C4-2B (cell line): ENCODE measurements at regions not wholly inside any gene's neighbourhood (a gene's known extent, or its start where the extent isn't known, plus 50 kb on each side); places are given as distances from the start of the nearest gene placed in this dataset.

ENCODE experiments used
- H3K27ac ChIP-seq: fragments of 450-650 bp; 2 replicates; pipeline ENCODE4 v1.5.1; 2017
- CTCF ChIP-seq: fragments of 450-650 bp; conservative IDR thresholded peaks from 2 replicates; pipeline ENCODE4 v1.5.1; 2017; ENCODE audit warnings: mild to moderate bottlenecking
- ZFX ChIP-seq: fragments of 450-650 bp; IDR thresholded peaks from 2 replicates; pipeline ENCODE4 v1.6.1; 2017

GRCh38 chr14:38442208-38442607 lies 186.3 kb upstream of the CLEC14A start:
- no peak overlapping the region for H3K27ac ChIP-seq
- TF ChIP-seq ZFX (no peak), CTCF (no peak)

- no peak overlapping the region for H3K27ac ChIP-seq
- TF ChIP-seq CTCF: no peak
- TF ChIP-seq ZFX: no peak
These were observed 176.3 kb upstream of the CLEC14A start for GRCh38 chr14:38432186-38432585.

- TF ChIP-seq ZFX (no peak), CTCF (no peak)
- H3K27ac ChIP-seq: peak overlapping the region; percentile 27
These were observed 175.3 kb upstream of the CLEC14A start for GRCh38 chr14:38431156-38431555.

- peak overlapping the region; percentile 27; the same call in 1 of the 2 replicates for H3K27ac ChIP-seq
- TF ChIP-seq ZFX (no peak), CTCF (no peak)
These were observed 174.6 kb upstream of the CLEC14A start for GRCh38 chr14:38430522-38430921.

- TF ChIP-seq ZFX: no peak
- TF ChIP-seq CTCF: no peak
- H3K27ac ChIP-seq: no peak overlapping the region
These were observed 169.6 kb upstream of the CLEC14A start for GRCh38 chr14:38425324-38425976.

GRCh38 chr14:38420048-38420447 lies 164.2 kb upstream of the CLEC14A start:
- no peak overlapping the region for H3K27ac ChIP-seq
- TF ChIP-seq ZFX (no peak), CTCF (no peak)

GRCh38 chr14:38419579-38419978 lies 163.7 kb upstream of the CLEC14A start:
- no peak overlapping the region for H3K27ac ChIP-seq
- TF ChIP-seq CTCF: no peak
- TF ChIP-seq ZFX: no peak
